Gastroesophageal sphincter (tissue), 3 donors: ENCODE measurements at regions not wholly inside any gene's neighbourhood (a gene's known extent, or its start where the extent isn't known, plus 50 kb on each side); places are given as distances from the start of the nearest gene placed in this dataset.

ENCODE experiments used
- CTCF ChIP-seq, 4 experiments: fragments of 200-600 bp in 2 of 4; fragments of 450-650 bp in 2 of 4; sonication (generic) in 1 of 4; IDR thresholded peaks; one replicate each; pipeline ENCODE4 v1.5.1; 2017 to 2019; ENCODE audit warnings: antibody characterized with exemption in 4 of 4, mild to moderate bottlenecking in 2 of 4, moderate library complexity in 2 of 4
- POLR2A ChIP-seq, 2 donors: fragments of 450-650 bp; IDR thresholded peaks; one replicate each; pipeline ENCODE4 v1.6.1; 2017; ENCODE audit warnings: antibody characterized with exemption in 2 of 2, mild to moderate bottlenecking in 2 of 2, moderate library complexity in 1 of 2

- TF ChIP-seq POLR2A (IDR thresholded peaks at IDR 0.05) (no peak), CTCF (IDR thresholded peaks at IDR 0.05) (no peak)
These were observed 265.7 kb downstream of the XXYLT1 start for GRCh38 chr3:195005251-195005620.
